HG02610 (cell line): ENCODE measurements at regions not wholly inside any gene's neighbourhood (a gene's known extent, or its start where the extent isn't known, plus 50 kb on each side); places are given as distances from the start of the nearest gene placed in this dataset.
A peak's percentile ranks its signal among the peaks of the same experiment; 100 is the strongest.

ENCODE experiments used
- ATAC-seq: cut with Tn5 transposase; IDR thresholded peaks from one replicate; pipeline ENCODE4 v1.9.1; 2021; ENCODE audit warnings: mild to moderate bottlenecking, moderate library complexity; ENCODE audit not compliant: unreplicated experiment

DNA sequence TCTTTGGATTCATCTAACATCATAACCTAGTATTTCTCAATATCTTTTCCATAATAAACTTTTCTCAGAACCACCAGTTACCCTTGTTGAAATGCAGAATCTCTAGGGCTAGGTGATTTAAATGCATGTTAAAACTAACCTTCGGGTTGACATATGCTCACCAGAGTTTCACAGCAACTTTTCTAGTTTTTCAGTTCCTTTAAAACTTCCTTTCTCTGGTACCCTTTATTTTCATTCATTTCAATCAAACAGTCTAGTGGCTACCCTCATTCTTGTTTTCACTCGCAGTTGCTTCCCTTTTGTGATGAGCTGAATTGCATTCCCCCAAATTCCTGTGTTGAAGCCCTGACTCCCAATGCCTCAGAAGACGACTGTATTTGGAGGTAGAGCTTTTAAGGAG is 712.8 kb upstream of the CHRM3 start:
- ATAC-seq: no peak

DNA sequence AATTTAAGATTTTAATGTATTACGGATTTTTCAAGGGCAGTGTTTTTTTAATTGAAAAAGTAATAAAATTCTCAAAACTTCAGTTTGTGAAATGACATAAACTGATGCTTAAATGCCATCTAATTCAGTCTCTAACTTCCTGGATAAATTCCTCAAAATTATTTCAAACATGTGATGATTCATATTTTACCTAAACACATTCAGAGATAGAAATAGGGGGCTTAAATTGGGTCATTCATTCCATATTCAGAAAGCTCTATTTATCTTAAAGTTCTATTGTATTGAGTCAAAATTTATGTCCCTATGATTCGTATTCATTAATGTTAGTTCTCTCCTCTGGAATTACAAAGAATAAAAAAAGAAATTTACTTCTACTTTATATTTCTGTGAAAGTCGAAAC is 713.6 kb upstream of the CHRM3 start:
- no peak for ATAC-seq

DNA sequence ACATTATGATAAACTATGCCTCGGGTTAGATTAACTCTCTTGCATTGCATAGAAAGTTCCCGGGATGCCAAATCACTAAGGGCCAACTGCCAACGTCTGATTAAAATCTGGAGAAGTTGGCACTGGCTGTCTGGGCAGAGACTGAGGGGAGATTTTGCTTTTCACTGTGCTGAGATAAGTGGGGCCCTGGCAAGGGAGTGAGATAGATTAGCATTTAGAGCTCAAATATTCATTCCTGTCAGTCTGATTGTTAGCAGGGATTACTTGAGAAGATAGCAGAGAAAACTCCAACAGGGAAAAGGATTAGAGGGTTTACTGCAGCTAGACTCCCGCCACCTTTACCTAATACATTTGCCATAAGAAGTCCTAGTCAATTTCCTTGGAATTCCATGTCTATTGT is 714.1 kb upstream of the CHRM3 start:
- ATAC-seq: no peak

DNA sequence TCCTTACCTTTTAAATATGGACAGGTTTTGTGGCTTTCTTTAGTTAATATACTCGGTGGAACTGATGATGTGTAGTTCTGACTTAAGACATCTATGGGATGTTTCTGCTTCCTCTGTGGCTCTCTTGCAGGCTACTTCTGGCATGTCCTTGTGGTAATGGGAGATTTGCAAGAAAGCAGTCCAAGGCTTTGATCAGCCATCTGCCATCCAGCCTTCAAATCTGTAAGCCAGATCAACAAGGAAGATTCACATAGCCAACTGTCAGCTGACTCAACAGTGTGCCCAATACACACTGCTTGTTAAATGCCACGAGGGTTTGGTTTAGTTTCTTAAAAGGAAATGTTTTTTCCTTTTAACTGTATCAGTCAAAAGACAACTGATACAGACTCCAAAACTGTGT is 722.2 kb upstream of the CHRM3 start:
- no peak for ATAC-seq

DNA sequence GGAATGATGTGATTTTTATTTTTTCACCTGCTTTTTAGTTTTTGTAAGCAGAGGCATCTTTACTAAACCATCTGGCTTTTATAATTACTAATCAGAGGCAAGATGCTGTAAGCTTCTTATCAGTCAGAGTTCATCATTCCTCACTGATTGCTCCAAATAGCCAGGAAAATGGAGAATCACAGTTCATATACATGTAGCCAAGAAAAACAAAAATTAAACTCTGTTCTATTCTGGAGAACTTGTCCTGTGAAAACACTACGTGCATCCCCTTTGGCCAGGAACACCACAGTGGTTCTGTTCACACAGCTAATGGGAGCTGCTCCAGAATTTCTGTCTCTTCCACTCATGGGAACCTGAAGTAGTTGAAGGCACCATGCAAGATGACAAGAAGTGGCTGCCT is 725.5 kb upstream of the CHRM3 start:
- no peak for ATAC-seq

DNA sequence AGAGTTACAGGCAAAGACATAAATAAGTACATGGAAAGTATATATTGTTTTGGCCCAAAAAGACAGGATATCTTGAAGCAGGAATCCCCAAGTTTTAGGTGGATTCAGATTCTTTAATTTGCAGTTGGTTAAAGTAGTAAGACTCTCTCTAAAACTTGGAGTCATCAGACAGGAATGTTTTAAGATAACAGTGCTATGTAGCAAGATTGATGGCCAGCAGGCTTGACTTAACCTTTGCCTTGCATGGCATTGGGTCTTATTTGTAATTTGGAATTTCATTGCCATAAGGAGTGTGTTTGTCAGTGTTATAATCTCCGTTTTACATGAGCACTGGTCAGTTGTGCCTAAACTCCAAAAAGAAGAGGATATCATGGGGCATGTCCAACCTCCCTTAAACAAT is 727.6 kb upstream of the CHRM3 start:
- no peak for ATAC-seq

DNA sequence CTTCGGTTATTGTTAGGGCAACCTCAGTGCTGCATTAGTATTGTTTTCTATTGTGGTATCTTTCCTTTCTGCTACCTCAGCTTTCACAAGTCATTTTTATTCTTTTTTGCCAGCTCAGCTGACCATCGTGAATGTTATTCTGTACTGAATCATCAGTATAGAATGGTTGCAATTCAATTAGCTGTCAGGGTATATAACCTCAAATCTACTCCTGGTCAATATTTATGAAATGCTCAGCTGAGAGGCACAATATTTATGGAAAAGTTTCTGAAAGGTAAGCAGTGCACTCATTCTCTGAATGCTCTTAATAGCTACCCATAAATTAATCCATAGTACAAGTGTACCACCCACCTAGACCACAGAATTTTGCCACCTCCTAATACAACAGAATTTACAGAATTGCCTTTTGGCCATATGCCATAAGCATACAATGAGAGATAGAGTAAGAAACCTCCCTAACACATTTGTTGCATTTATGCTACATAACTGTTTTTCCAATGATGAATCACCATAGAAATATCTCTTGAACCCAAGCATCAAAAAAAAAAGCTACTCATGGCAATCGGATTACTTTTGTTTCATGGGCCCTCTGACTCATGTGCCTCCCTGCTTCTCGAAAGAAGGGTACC is 732.6 kb upstream of the CHRM3 start:
- ATAC-seq: no peak

DNA sequence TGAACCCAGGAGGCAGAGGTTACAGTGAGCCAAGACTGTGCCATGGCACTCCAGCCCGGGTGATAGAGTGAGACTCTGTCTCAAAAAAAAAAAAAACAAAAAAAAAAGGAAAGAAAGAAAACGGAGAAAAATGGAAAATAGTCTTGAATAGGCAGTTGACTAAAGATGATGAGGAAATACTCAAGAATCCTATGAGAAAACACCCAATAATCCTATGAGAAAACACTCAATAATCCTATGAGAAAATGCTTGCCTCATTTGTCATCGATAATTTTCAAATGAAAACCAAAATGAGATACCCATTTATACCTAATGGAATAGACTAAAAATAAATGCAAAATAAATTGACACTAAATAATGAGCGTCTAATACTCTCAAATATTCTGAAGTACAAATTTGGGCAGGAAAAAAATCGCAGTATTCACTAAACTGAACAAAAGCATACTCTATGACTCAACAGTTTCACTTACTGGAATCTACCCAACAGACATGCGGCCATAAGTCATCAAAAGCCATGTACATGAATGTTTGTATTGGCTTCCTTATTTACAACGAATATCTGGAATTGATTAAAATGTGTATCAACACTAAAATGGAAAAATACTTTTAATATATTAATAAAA is 733.9 kb upstream of the CHRM3 start:
- no peak for ATAC-seq

DNA sequence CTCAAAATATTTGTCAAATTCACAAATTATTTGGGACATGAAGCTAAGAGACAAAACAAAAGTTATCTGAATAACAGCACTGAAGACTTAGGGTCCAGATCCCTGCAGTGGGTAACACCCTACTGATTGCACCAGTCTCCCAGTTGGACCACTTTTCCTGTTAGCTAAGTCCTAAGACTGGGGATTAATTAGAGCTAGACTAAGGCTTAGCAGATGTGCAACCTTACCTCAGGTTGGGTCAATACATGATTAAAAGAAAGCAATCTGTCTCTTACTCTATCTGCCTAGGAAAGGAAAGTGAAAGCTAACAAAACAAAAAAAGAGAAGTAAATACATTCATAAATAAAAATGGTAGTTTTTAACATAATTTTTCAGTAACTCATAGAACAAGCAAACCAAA is 737.2 kb upstream of the CHRM3 start:
- no peak for ATAC-seq

DNA sequence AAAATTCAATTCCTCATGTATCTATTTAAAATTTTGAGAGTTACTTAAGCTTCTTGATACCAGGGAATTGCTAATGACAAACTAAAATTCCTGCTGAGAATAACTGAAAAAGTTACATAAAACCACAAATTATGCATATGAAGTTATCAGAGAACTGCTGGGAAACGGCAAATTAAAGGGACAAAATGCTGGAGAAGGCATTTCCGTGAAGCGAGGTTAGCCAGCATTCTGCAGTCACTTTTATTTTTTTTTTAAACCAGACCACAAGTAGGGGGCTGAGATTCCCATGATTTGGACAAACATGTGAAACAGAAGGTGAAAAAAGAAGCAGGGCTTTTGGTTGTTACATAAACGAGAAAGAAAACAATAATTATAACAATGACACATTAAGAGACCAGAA is 737.6 kb upstream of the CHRM3 start:
- no peak for ATAC-seq

DNA sequence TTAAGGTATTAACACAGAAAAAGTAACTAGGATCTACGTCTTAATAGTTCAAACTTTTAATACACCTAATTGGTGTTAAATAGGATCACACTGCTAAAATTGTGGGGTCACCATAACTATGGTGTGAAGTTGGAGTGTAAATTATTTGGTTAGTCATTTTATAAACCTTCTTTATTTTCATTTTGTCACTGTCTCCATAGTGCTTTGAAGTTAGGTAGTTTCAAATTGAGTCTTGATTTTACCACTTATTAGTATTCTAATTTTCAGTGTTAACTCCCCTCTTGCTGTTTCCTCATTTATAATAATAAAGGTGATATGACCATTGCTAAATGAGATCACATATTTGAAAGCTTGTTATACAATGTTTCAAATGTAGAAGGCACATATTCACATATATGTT is 738.1 kb upstream of the CHRM3 start:
- ATAC-seq: peak; percentile 64

DNA sequence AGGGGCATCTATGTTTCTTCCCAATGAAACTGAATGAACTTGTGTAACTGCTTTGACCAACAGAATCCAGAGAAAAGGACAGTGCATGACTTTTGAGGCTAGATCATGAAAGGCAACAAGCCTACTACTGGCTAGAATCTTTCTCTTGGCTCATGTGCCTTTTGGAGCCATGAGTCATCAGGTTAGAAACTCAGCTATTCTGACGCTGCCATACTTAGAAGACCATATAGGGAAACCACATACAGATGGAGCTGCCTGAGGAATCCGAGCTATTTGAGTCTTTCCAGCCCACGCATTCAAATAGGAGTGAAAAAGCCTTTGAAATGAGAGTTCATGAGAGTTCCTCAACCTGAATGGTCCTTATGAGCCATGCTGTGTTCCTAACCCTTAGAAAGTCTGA is 738.5 kb upstream of the CHRM3 start:
- ATAC-seq: peak; percentile 53

DNA sequence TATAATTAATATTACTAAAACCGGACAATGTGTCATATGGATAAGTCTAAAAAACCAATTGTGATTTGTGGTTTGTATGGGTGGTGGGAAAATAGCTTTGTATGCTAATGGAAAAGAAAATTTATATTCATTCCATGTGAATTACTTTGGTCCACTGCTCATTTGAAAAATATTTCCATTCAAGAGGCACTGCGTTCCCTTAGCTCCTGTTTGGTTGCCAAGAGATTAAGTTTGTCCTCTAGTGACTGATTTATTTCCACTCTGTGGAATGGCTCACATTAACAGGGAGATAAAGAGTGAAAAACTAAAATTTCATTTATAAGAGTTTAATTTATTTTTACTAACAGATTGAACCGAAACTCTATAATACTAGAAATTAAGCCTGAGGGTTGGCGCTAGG is 744.1 kb upstream of the CHRM3 start:
- no peak for ATAC-seq

DNA sequence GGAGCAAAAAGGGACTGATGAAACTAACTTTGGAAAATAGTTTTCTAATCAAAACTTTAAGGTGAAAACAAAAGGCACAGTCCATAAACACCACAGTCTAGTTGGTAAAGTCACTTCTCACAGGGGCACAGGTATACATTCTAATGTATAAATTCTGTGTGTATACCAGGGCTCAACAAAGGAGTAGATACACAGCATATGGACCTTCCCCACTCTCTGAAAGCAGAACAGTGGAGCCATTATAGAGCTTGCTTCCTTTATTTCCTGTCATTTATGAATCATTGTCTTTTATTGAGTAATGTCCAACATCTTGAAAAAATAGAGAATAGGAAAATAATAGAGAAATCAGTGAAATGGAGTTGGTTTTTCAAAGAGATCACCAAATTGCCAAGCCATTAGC is 746.5 kb upstream of the CHRM3 start:
- no peak for ATAC-seq

DNA sequence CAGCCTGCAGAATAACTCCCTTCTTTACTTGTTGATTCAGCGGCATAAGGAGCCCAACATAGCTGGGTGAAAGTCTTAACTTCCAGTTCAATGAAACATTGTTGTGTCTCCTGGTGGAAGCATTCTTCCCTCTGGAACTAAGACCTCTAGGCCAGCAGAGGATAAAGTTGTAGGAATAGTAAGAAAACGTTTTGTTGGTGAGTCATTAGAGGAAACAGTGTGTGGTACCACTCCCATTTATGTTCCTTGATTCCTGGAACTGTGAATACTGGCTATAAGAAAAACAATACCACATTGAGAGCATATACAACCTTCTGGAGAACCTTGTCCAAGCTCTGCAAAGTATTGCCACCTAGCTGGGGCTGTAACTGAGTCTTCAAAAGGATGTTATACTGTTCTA is 737.4 kb upstream of the ZP4 start:
- no peak for ATAC-seq

DNA sequence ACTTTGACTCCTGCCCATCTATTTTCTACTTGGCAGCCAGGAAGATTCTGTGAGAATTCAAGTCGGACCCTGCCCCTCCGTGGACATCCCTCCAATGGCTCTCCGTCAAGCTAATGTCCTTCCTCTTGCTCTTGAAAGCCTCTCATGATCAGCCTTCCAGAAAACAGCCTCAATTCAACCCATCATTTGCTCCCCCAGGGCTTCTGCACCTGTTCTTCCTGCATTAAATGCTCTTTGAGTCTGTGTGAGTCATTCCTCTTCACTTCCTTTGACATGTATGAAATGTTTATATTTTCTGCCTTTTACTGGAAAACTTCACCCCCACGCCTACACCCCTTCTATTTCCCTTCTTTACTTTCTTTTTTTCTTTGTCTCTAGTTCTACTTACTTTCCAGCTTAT is 734.1 kb upstream of the ZP4 start:
- no peak for ATAC-seq

DNA sequence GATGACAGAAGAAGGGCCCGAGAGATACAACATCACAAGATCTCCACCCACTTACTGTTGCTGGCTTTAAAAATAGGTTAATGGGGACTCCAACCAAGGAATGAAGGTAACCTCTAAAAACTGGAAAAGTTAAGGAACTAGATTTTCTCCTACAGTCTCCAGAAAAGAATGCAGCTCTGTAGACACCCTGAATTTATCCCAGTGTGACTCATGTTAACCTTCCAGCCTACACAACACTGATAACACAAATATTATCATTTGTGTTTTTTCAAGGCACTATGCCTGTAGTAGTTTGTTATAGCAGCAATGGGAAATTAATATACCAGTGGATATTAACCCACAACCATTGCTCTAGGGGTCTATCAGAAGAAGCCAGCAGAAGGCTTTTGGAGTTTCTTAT is 730.7 kb upstream of the ZP4 start:
- ATAC-seq: no peak

DNA sequence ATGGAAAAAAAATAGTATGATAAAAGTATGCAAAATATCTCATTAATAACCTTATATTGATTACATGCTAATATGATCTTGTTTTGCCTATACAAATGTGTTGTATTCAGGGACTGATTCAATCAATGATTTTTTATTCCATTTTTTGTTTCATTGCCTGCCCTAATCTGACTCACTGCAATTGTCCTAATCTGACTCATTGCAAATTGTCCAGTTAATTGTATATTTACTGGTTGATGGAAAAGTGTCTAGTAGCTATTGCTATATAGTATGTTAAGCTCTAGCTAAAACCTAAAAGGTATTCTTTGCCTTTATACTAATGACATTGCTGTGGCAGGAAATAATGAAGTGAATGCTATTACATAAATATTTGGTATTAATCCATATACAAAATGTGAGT is 728.9 kb upstream of the ZP4 start:
- ATAC-seq: no peak

DNA sequence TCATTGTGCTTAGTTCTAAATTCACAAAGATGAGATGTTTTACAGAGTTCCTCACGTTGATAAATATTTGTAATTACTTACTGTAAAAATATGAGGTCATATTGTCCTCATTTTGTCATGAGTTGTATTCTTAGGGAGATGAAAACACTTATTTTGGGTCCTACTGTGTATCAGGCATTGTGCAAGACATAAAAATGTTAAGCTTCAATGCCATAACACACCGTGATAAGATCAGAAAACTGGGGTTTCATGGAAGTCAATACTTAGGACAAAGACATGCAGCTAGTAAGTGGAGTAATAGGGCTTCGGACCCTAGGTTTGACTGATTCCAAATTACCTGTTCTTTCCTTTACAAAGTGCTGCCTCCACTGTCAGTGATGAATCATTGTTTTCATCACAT is 720.7 kb upstream of the ZP4 start:
- no peak for ATAC-seq

DNA sequence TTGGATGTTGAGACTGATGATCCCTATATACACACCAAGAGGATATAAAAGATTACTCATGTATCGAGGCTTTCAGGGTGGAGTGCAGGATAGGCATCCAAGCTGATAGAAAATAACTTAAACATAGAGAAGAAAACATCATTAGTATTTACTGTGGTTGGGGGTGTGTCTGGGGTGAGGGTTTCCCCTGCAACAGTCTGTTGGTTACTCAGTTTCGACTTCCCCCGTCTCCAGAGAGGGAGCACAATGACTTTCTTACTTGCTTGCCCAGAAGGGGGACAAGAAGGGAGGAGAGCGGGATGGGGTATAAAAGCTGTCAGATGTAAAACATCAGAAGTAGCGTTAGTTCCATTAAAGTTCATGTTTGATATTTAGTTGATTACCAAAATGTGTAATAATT is 717.4 kb upstream of the ZP4 start:
- no peak for ATAC-seq

DNA sequence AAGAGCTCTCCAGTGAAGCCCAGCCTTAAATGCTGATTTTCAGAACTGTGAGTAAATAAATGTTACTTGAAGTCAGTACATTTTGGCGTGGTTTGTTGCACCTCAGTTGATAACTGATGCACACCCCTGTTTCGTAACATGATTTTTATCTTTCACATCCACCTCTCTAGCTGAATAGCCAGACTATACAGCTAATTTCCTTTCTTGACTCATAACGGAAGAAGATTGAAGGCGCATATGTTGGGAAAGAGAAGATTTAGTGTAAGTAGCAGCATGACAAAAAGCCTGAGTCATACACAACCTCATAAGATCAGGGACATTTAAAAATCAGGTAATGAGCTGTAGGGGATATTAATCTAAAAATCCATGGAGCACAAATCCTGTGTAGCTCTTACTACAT is 716.2 kb upstream of the ZP4 start:
- ATAC-seq: no peak

DNA sequence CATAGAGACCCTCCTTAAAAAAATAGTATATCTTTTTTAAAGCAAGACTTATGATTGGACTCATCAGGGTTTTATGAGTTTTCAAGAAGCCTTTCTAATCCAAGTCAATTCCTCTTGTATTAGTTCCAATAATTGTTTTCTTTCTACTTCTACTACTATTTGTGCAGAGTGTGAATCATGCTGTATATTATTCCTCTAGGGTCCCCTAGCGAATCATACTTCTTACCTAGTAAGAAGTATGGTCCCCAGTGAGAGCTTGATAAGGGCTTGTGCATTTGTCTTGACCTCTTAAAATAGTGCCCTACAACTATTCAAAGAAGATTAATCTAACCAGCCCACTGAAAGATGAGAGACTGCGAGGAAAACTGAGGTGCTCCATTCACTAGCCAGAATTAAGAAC is 715.7 kb upstream of the ZP4 start:
- ATAC-seq: no peak

DNA sequence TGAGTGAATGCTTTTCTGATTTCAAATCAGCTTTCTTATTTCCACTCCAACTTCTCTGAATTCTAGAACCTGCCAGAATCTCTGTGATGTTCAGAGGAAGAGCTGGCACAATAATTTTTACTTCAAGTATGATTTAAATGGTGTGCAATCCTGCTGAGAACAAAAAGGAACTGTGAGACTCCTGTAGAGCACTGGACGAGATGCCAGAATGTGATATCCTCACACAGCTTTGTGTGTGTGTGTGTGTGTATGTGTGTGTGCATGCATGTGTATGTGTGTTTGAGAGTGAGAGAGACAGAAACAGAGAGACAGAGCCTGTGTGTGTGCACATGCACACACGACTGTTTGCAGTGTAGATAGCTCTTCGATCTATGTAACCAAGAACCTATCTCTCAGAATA is 713.6 kb upstream of the ZP4 start:
- ATAC-seq: no peak
